HEK293 (cell line): ENCODE measurements at regions not wholly inside any gene's neighbourhood (a gene's known extent, or its start where the extent isn't known, plus 50 kb on each side); places are given as distances from the start of the nearest gene placed in this dataset.

Source experiments
- CTCF ChIA-PET: fragments of 350-600 bp; formaldehyde crosslinking; extraction: SDS; loops from one replicate; lab custom pipeline; 2021; ENCODE audit warnings: antibody characterized with exemption; lab: Yijun Ruan, JAX
- POLR2A ChIA-PET: fragments of 300-600 bp; formaldehyde crosslinking; extraction: SDS; loops from one replicate; lab custom pipeline; 2020; ENCODE audit warnings: antibody characterized with exemption, inconsistent platforms; lab: Yijun Ruan, JAX
- H3K27ac ChIP-seq: fragments of 200-500 bp; sonication (Bioruptor generic); 2 replicates; pipeline ENCODE4 v1.5.1; 2014; ENCODE audit warnings: low read depth, low read length, control low read depth, inconsistent platforms; ENCODE audit errors: extremely low read depth
- H3K36me3 ChIP-seq, 2 experiments: fragments of 200-500 bp in 1 of 2; sonication (Bioruptor generic) in 1 of 2; 1 replicate in 1 of 2; 2 replicates in 1 of 2; pipeline ENCODE4 v1.5.1; 2014 to 2017; ENCODE audit warnings: inconsistent platforms in 2 of 2, low read length in 2 of 2; ENCODE audit not compliant: control insufficient read depth in 2 of 2, insufficient read depth in 1 of 2
- H3K4me1 ChIP-seq: fragments of 200-500 bp; sonication (Bioruptor generic); 2 replicates; pipeline ENCODE4 v1.5.1; 2014; ENCODE audit warnings: mild to moderate bottlenecking, low read length, inconsistent platforms; ENCODE audit not compliant: control insufficient read depth, insufficient read depth
- H3K4me3 ChIP-seq: 2 replicates; pipeline ENCODE4 v1.5.1; 2011; ENCODE audit warnings: low read depth, mild to moderate bottlenecking, control low read depth, low read length, moderate library complexity
- H3K9me3 ChIP-seq: fragments of 200-500 bp; sonication (Bioruptor generic); 2 replicates; pipeline ENCODE4 v1.5.1; 2014; ENCODE audit warnings: low read depth, low read length, inconsistent platforms; ENCODE audit not compliant: control insufficient read depth, insufficient read depth
- CTCF ChIP-seq: fragments of 450-650 bp; formaldehyde crosslinking; IDR thresholded peaks from 2 replicates; pipeline ENCODE4 v1.5.1; 2016; ENCODE audit warnings: missing biosample characterization, missing genetic modification characterization
- ZBTB17 ChIP-seq: fragments of 450-650 bp; formaldehyde crosslinking; IDR thresholded peaks from 2 replicates; pipeline ENCODE4 v1.5.1; 2016; ENCODE audit warnings: missing biosample characterization, missing genetic modification characterization
- ZBTB49 ChIP-seq: fragments of 450-650 bp; formaldehyde crosslinking; IDR thresholded peaks from 2 replicates; pipeline ENCODE4 v1.5.1; 2016; ENCODE audit warnings: missing biosample characterization, missing genetic modification characterization, low read depth
- ZNF10 ChIP-seq: fragments of 450-650 bp; formaldehyde crosslinking; IDR thresholded peaks from 2 replicates; pipeline ENCODE4 v1.5.1; 2017; ENCODE audit warnings: missing biosample characterization, missing genetic modification characterization
- ZNF157 ChIP-seq: fragments of 450-650 bp; formaldehyde crosslinking; IDR thresholded peaks from 2 replicates; pipeline ENCODE4 v1.5.1; 2016; ENCODE audit warnings: missing biosample characterization, missing genetic modification characterization
- ZNF16 ChIP-seq: fragments of 450-650 bp; formaldehyde crosslinking; IDR thresholded peaks from 2 replicates; pipeline ENCODE4 v1.5.1; 2016; ENCODE audit warnings: low read depth, missing biosample characterization, missing genetic modification characterization
- ZNF214 ChIP-seq: fragments of 450-650 bp; formaldehyde crosslinking; IDR thresholded peaks from 2 replicates; pipeline ENCODE4 v1.5.1; 2017; ENCODE audit warnings: missing biosample characterization, mild to moderate bottlenecking, missing genetic modification characterization, borderline replicate concordance
- ZNF221 ChIP-seq: fragments of 450-650 bp; formaldehyde crosslinking; IDR thresholded peaks from 2 replicates; pipeline ENCODE4 v1.5.1; 2017; ENCODE audit warnings: missing biosample characterization, missing genetic modification characterization, borderline replicate concordance
- ZNF292 ChIP-seq: fragments of 450-650 bp; formaldehyde crosslinking; IDR thresholded peaks from 2 replicates; pipeline ENCODE4 v1.5.1; 2016; ENCODE audit warnings: low read depth, missing biosample characterization, missing genetic modification characterization, borderline replicate concordance
- ZNF324 ChIP-seq: fragments of 450-650 bp; formaldehyde crosslinking; IDR thresholded peaks from 2 replicates; pipeline ENCODE4 v1.5.1; 2016; ENCODE audit warnings: missing biosample characterization, missing genetic modification characterization
- ZNF341 ChIP-seq: fragments of 450-650 bp; formaldehyde crosslinking; IDR thresholded peaks from 2 replicates; pipeline ENCODE4; 2016; ENCODE audit warnings: low read depth, missing biosample characterization, missing genetic modification characterization
- ZNF366 ChIP-seq: fragments of 450-650 bp; formaldehyde crosslinking; conservative IDR thresholded peaks from 2 replicates; pipeline ENCODE4 v1.5.1; 2016; ENCODE audit warnings: missing biosample characterization, missing genetic modification characterization
- ZNF549 ChIP-seq: fragments of 450-650 bp; IDR thresholded peaks from 2 replicates; pipeline ENCODE4 v1.5.1; 2018; ENCODE audit warnings: missing biosample characterization, missing genetic modification characterization, mild to moderate bottlenecking, inconsistent platforms, moderate library complexity
- ZNF600 ChIP-seq: fragments of 450-650 bp; formaldehyde crosslinking; IDR thresholded peaks from 2 replicates; pipeline ENCODE4 v1.5.1; 2016; ENCODE audit warnings: missing biosample characterization, missing genetic modification characterization
- ZNF664 ChIP-seq: fragments of 450-650 bp; formaldehyde crosslinking; IDR thresholded peaks from 2 replicates; pipeline ENCODE4 v1.5.1; 2016; ENCODE audit warnings: missing biosample characterization, missing genetic modification characterization
- ZNF701 ChIP-seq: fragments of 450-650 bp; formaldehyde crosslinking; IDR thresholded peaks from 2 replicates; pipeline ENCODE4 v1.5.1; 2016; ENCODE audit warnings: missing biosample characterization, missing genetic modification characterization
- ZXDB ChIP-seq: fragments of 450-650 bp; formaldehyde crosslinking; IDR thresholded peaks from 2 replicates; pipeline ENCODE4 v1.5.1; 2016; ENCODE audit warnings: missing biosample characterization, missing genetic modification characterization
- TF ChIP-seq, protein P1 (sequence below): fragments of 450-650 bp; IDR thresholded peaks from 2 replicates; pipeline ENCODE4 v1.5.1; 2018; ENCODE audit warnings: missing biosample characterization, missing genetic modification characterization
- TF ChIP-seq, protein P2 (sequence below): fragments of 450-650 bp; formaldehyde crosslinking; IDR thresholded peaks from 2 replicates; pipeline ENCODE4 v1.5.1; 2016; ENCODE audit warnings: missing biosample characterization, missing genetic modification characterization, borderline replicate concordance

DNA sequence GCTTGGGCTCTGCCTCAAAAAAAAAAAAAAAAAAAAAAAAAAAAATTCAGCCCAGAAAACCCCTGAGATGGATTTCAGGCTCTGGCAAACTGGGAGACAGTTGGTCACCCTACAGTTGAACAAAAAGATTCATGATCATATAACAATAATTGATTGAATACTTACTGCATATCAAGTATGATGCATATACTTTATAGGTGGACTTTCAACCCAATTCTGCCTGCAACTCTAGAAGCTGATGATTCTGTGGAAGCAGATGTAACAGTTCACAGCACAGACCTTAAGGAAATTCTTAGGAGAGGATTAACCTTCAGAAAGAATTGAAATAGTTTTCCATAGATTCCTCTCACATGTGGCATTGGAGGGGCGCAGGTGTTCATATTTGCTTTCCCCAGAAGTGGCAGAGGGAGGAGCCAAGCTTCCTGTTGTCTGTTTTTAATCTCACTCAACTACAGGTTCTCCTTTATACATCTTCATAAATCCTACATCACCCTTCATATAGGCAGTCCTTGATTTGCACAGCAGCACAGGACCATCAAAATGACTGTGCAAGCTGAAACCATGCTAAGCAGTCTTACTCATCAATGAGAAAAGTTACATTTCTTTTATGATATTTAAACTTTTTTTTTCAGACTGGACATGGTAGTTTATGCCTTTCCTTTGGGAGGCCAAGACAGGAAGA is 149.4 kb upstream of the KLF3 start (continued):
- no peak for TF ChIP-seq ZXDB (tag by site-specific recombination)
- TF ChIP-seq ZBTB49 = no peak

- TF ChIP-seq, protein P1, sequence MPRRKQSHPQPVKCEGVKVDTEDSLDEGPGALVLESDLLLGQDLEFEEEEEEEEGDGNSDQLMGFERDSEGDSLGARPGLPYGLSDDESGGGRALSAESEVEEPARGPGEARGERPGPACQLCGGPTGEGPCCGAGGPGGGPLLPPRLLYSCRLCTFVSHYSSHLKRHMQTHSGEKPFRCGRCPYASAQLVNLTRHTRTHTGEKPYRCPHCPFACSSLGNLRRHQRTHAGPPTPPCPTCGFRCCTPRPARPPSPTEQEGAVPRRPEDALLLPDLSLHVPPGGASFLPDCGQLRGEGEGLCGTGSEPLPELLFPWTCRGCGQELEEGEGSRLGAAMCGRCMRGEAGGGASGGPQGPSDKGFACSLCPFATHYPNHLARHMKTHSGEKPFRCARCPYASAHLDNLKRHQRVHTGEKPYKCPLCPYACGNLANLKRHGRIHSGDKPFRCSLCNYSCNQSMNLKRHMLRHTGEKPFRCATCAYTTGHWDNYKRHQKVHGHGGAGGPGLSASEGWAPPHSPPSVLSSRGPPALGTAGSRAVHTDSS = no peak
- no peak for TF ChIP-seq ZBTB17 (tag by site-specific recombination)
- no peak for TF ChIP-seq ZNF214
- TF ChIP-seq ZNF600 = no peak
- CTCF ChIA-PET = interaction anchor here (0.7 kb wide), 1 partner anchor 24 kb away, joined by 4 read pairs; no protein-coding TSS in a partner anchor
Observed at GRCh38 chr4:38516190-38516589, 147.8 kb upstream of the KLF3 start.

DNA sequence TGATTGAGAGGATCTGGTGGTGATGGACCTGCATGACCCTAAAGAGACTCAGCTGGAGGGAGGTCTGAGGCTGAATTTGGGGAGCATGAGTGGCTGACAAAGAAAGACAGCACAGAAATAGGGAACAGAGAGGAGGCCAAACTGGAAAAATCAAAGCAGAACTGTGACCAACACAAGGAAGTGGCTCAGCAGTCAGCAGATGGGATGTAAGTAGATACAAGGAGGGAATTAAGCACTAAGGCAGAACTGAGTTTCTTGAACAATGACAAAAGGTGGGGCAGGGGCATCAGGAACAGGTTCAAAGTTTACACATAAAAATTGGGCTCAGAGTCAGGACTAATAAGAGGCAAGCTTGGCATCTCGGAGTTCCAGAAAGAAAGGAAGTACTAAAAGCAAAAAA is 144.3 kb upstream of the KLF3 start:
- ChIA-PET CTCF (interaction anchor here (0.6 kb wide), 1 partner anchor 827 kb away, joined by 6 read pairs; no protein-coding TSS in a partner anchor), POLR2A (no interaction called here)
- Histone ChIP-seq H3K36me3 (no peaks in the 10 kb centered on the region), H3K4me3 (no peak overlapping the region), H3K27ac (no peak overlapping the region), H3K4me1 (no peaks in the 10 kb centered on the region), H3K9me3 (no peaks in the 10 kb centered on the region)
- no peak for TF ChIP-seq ZNF549 (tag by site-specific recombination)
- TF ChIP-seq, protein P2, sequence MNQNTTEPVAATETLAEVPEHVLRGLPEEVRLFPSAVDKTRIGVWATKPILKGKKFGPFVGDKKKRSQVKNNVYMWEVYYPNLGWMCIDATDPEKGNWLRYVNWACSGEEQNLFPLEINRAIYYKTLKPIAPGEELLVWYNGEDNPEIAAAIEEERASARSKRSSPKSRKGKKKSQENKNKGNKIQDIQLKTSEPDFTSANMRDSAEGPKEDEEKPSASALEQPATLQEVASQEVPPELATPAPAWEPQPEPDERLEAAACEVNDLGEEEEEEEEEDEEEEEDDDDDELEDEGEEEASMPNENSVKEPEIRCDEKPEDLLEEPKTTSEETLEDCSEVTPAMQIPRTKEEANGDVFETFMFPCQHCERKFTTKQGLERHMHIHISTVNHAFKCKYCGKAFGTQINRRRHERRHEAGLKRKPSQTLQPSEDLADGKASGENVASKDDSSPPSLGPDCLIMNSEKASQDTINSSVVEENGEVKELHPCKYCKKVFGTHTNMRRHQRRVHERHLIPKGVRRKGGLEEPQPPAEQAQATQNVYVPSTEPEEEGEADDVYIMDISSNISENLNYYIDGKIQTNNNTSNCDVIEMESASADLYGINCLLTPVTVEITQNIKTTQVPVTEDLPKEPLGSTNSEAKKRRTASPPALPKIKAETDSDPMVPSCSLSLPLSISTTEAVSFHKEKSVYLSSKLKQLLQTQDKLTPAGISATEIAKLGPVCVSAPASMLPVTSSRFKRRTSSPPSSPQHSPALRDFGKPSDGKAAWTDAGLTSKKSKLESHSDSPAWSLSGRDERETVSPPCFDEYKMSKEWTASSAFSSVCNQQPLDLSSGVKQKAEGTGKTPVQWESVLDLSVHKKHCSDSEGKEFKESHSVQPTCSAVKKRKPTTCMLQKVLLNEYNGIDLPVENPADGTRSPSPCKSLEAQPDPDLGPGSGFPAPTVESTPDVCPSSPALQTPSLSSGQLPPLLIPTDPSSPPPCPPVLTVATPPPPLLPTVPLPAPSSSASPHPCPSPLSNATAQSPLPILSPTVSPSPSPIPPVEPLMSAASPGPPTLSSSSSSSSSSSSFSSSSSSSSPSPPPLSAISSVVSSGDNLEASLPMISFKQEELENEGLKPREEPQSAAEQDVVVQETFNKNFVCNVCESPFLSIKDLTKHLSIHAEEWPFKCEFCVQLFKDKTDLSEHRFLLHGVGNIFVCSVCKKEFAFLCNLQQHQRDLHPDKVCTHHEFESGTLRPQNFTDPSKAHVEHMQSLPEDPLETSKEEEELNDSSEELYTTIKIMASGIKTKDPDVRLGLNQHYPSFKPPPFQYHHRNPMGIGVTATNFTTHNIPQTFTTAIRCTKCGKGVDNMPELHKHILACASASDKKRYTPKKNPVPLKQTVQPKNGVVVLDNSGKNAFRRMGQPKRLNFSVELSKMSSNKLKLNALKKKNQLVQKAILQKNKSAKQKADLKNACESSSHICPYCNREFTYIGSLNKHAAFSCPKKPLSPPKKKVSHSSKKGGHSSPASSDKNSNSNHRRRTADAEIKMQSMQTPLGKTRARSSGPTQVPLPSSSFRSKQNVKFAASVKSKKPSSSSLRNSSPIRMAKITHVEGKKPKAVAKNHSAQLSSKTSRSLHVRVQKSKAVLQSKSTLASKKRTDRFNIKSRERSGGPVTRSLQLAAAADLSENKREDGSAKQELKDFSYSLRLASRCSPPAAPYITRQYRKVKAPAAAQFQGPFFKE = no peak

More at GRCh38 chr4:38516190-38516589, 147.8 kb upstream of the KLF3 start:
- Histone ChIP-seq H3K36me3 (no peaks in the 10 kb centered on the region), H3K4me1 (no peaks in the 10 kb centered on the region), H3K4me3 (no peak overlapping the region), H3K27ac (no peak overlapping the region), H3K9me3 (no peaks in the 10 kb centered on the region)
- POLR2A ChIA-PET = no interaction called here

- no peak overlapping the region for H3K27ac ChIP-seq
- no peak overlapping the region for H3K4me3 ChIP-seq
- ChIA-PET CTCF (no interaction called here), POLR2A (no interaction called here)
- H3K36me3 ChIP-seq = no peaks in the 10 kb centered on the region
- no peaks in the 10 kb centered on the region for H3K9me3 ChIP-seq
- H3K4me1 ChIP-seq = no peaks in the 10 kb centered on the region
- TF ChIP-seq ZNF366 (no peak), ZNF341 (tag by site-specific recombination) (no peak), ZNF221 (tag by site-specific recombination) (no peak), ZNF324 (tag by site-specific recombination) (no peak), ZNF16 (tag by site-specific recombination) (no peak), ZNF292 (no peak), ZNF10 (tag by site-specific recombination) (no peak), CTCF (tag by site-specific recombination) (no peak), ZNF701 (tag by site-specific recombination) (no peak), ZNF157 (tag by site-specific recombination) (no peak), ZNF664 (no peak)
Observed at GRCh38 chr4:38523054-38523453, 140.9 kb upstream of the KLF3 start.
